HG03025 (cell line): ENCODE measurements at regions not wholly inside any gene's neighbourhood (a gene's known extent, or its start where the extent isn't known, plus 50 kb on each side); places are given as distances from the start of the nearest gene placed in this dataset.
A peak's percentile ranks its signal among the peaks of the same experiment; 100 is the strongest.
"Not testable (repeated sequence)": the region's sequence is repeated elsewhere in the genome, so short reads cannot be mapped to it uniquely, and the experiment has no call there.

ENCODE experiments used
- ATAC-seq: cut with Tn5 transposase; IDR thresholded peaks from one replicate; pipeline ENCODE4 v1.9.1; 2021; ENCODE audit warnings: mild to moderate bottlenecking, moderate library complexity; ENCODE audit not compliant: unreplicated experiment, low FRiP score

GRCh38 chr3:40741729-40742128 lies 217.0 kb downstream of the ZNF621 start:
- ATAC-seq, result no peak

DNA sequence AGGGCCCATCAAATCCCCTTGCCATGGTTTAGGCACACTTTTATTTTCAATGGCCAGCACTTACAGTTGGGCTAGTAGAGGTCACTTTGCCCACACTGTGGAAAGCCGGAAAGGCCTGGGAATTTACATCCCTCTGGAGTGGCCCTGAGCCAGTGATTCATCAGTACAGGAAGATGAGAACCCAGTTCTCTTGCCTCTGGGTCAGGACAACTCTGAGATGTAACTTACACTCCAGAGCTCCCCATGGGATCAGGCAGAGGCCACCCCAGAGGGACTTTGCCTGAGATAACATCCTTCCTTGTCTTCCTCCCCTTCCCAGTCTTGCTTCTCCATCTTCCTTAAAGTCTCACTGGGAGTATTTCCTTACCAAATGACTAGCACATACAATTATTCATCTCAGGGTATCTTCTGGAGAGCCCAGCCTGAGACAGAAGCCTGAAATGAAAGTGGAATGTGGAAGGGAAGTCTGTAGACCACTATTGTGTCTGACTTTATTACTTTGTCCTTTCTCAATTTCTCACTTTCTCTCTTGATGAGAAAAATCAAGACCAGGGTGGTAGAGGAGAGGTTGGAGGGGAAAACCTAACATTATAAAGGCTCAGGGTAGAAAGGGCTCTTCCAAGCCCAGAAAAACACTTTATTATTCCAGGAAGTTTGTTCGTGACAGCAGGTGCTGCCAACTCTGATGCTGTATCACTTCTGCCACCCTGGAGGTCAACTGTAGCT lies 220.8 kb downstream of the ZNF621 start:
- no peak for ATAC-seq

GRCh38 chr3:40751666-40752065 lies 226.9 kb downstream of the ZNF621 start:
- ATAC-seq, result no peak

DNA sequence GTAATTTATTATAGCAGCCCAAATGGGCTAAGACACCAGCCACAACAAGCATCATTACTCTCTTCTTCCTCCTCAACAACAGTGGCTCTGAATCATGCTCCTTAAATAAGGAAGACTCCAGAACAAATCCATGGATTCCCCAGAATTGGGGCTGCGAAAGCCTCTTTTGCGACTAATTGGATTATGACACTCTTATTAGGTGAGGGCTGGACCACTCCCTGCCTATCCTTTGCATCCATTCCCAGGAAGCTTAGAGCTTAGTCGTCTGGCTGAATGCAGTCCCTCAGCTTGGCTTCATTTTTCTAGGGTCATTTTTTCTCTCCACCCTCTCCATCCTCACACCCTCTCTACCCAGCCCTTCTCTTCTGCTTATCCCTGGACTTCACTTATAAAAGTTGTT lies 227.7 kb downstream of the ZNF621 start:
- ATAC-seq, result no peak

GRCh38 chr3:40753291-40753770 lies 228.6 kb downstream of the ZNF621 start:
- no peak for ATAC-seq

DNA sequence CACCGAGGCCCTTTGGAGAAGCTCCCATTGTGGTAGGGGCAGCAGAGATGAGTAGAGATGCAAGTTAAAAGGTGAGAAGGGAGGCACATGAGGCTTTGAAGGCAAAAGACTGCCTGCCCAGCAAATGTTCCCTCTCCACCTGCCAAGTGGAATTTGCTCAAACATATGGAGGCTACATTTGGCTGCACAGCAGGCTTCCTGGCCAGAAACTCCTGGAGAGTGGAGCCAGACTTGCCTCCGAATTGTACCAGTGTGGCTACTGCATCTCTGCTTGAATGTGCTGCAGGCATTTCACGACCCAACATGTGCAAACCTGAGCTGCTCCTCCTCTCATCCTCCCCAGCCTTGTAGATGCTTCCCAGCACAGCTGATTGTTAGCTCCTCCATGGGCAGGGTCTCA lies 229.2 kb downstream of the ZNF621 start:
- no peak for ATAC-seq

DNA sequence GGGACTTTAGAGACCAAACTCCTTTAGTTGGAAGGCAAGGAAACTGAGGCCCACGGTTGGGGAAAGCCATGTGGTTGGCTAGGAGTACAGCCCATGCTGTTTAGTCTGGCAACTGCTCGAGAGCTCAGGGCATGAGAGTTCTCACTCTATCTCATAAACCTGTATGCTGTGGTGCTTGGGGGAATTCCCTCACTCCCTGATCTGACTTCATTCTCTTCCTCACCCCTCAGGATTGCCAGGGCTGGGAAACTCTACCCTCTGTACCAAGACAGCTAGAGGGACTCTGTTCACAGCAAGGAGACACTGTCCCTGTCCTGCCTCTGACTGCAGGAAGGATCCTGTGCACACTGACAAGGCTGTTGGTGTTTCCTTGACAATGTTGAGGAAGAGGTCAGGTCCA lies 230.2 kb downstream of the ZNF621 start:
- no peak for ATAC-seq

DNA sequence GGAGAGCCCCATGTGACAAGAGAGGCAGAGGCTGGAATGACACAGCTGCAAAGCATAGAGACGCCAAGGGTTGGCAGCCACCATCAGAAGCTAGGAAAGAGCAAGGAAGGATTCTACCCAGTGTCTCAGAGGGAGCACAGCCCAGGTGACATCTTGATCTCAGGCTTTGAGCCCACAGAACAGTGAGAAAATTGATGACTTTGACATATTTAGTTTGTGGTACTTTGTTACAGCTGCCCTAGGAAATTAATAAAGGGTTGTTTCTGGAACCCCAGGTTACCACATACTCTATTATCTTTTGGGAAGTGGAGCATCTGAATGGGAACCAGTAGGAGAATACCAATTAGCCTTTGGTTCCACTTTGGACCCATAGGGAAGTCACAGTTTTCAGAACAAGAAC lies 231.7 kb downstream of the ZNF621 start:
- no peak for ATAC-seq

DNA sequence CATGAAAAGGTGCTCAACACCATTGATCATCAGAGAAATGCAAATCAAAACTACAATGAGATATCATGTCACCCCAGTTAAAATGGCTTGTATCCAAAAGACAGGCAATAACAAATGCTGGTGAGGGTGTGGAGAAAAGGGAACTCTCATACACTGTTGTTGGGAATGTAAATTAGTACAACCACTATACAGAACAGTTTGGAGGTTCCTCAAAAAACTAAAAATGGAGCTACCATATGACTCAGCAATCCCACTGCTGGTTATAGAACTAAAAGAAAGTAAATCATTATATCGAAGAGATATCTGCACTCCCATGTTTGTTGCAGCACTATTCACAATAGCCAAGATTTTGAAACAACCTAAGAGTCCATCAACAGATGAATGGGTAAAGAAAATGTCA lies 238.0 kb downstream of the ZNF621 start:
- ATAC-seq, result not testable (repeated sequence)

DNA sequence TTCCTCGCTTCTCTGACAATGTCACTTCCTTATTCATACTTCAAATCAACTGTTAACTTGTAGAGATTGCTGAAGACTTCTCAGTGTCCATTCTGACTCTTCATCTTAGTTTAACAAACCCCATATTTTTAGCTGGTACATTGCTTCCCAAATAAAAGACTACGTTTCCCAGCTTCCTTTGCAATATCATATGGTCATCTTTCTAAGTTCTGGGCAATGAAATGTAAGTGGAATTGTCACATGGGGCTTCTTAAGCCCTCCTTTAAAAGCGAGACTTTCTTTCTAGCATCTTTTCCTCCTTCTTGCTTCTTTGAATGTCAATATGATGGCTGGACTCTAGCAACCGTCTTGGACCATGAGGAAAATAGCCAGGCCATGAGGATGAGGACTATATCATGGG lies 239.0 kb downstream of the ZNF621 start:
- no peak for ATAC-seq

GRCh38 chr3:40764747-40765146 lies 240.0 kb downstream of the ZNF621 start:
- no peak for ATAC-seq

- peak; percentile 72 for ATAC-seq
Measured at GRCh38 chr3:40765884-40766283, 241.1 kb downstream of the ZNF621 start.

GRCh38 chr3:40766396-40766795 lies 241.6 kb downstream of the ZNF621 start:
- ATAC-seq, result peak; percentile 25

DNA sequence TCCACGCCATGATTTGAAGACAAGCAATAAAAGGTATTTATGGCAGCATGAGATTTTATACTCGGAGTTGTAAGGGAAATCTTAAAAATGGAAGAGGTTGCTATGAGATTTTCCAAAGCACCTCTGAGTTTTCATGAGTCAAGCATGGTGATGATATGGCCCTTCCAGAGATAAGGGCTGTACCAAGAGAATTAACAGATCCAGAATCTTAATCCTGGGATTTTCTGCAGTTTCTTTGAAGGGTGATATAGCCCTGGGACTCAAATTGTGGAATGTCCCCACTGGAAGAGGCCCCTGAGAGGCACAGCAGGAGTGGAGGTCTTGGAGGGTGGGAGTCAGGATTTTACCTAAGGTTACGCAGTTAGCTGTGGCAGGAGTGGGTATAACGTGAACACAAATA lies 243.3 kb downstream of the ZNF621 start:
- ATAC-seq, result no peak

DNA sequence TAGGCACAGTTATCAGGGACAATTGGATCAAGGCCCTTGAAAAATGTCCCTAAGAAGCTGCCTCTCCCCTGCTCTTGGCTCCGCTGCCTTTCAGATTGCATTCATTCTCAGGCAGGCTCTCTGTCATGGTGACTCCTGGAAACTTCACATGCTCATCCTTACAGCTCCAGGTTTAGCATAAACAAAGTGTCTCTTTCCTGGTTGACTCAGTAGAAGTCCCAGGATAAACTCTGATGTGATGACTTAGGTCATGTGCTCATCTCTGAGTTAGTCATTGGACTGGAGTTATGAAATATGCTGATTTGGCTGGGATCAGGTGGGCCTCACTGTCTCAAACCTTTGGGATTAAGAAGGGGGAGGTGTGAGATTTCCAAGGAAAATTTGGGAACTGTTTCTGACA lies 243.8 kb downstream of the ZNF621 start:
- no peak for ATAC-seq

GRCh38 chr3:40770061-40770460 lies 245.3 kb downstream of the ZNF621 start:
- ATAC-seq, result no peak

GRCh38 chr3:40771112-40771511 lies 246.4 kb downstream of the ZNF621 start:
- no peak for ATAC-seq

DNA sequence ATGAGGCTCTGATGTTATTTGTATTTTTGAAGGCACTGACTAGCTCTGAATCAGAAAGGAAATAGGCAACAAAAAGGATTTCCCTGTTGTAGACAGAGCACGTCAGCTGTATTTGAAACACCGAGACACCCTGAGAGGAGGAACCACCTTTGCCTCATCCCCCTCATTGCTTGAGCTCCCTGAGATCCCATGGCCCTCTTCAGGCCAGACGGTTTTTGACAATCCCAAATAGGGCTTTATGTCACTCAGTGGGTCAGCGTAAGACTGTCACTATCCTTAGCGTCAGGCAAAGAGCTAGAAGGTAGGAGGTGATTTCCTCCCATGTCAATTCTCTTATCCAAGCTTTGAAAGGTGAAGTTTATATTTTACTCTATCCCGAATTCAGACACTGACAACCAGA lies 254.3 kb downstream of the ZNF621 start:
- no peak for ATAC-seq

DNA sequence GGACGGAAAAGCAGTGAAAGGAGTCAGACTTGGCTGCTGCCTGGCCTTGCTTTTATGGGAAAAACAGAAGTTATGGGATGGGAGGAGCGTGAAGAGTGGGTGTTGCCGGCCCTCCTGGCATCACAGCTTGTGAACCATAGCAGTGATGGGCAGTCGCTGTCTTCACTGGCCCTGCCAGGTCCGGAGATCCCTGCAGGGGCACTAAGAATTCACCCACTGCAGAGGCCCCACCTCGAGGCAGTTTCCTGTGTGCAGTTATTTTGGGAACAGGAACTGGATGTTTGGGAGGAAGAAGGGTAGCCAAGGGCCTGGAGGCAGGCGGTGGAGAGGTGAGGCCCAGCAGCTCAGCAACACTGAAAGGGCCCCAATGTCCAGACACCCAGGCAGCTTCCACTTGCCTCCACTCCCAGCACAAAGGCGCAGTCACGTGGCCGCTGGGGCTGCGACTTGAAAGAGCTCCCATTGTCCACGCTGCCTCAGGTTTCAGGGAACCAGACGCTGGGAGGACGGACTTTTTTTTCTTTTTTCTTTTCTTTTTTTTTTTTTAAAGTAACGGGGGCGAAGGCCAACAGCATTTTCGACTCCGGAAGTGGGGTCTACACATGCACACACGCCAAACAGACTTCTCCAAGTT lies 255.6 kb downstream of the ZNF621 start:
- no peak for ATAC-seq

GRCh38 chr3:40780925-40781406 lies 256.2 kb downstream of the ZNF621 start:
- ATAC-seq, result no peak

- ATAC-seq, result no peak
Measured at GRCh38 chr3:40782111-40782721, 257.5 kb downstream of the ZNF621 start.

GRCh38 chr3:40790746-40791145 lies 266.0 kb downstream of the ZNF621 start:
- no peak for ATAC-seq
